ENCODE measurements at regions not wholly inside any gene's neighbourhood (a gene's known extent, or its start where the extent isn't known, plus 50 kb on each side); places are given as distances from the start of the nearest gene placed in this dataset.

GRCh38 chr5:173715607-173716006 is 99.2 kb upstream of the BOD1 start:
- Histone ChIP-seq H3K4me2 (ENCODE audit: low read depth, low read length) (no peak overlapping the region), H2AFZ (ENCODE audit: low read length) (no peak overlapping the region), H3K9ac (ENCODE audit: insufficient read depth, low read depth, low read length) (no peak overlapping the region), H3K4me1 (ENCODE audit: insufficient read depth, low read length) (peaks cover 44% of the 10 kb centered on the region), H3K36me3 (replicated peaks in 1 of 2; ENCODE audit: control insufficient read depth in 1 of 2, insufficient read depth in 2 of 2, low read length in 2 of 2) (no peaks in the 10 kb centered on the region), H3K27ac (ENCODE audit: extremely low read length, insufficient read depth, low read length) (no peak overlapping the region), H3K79me2 (ENCODE audit: insufficient read depth, low read length) (no peaks in the 10 kb centered on the region), H3K4me3 (replicated peaks in 1 of 3; ENCODE audit: insufficient read depth in 1 of 3, low read depth in 2 of 3, low read length in 3 of 3) (no peak overlapping the region), H3K9me3 (ENCODE audit: low read length) (no peaks in the 10 kb centered on the region), H3K27me3 (ENCODE audit: control insufficient read depth in 1 of 2, insufficient read depth in 2 of 2, low read length in 2 of 2) (no peaks in the 10 kb centered on the region), H4K20me1 (ENCODE audit: insufficient read depth, low read length) (no peaks in the 10 kb centered on the region)
- ChIA-PET POLR2A (interaction anchor here (1.8 kb wide), 1 partner anchor 9 kb away, joined by 5 read pairs; no protein-coding TSS in a partner anchor), CTCF (ENCODE audit: low intra/inter-chr PET ratio, low total read pairs) (no interaction called here)
- no peak for FAIRE-seq
- 76% methylated on average over 7 of the region's 7 CpGs for WGBS (ENCODE audit: low lambda C conversion rate)
- ATAC-seq, result no peak
- no TSS peak for BruUV-seq (replicated peaks)
- intact Hi-C loops (cut with micrococcal nuclease; ENCODE audit: unreplicated experiment) (no loop called here), in situ Hi-C loops (cut with HindIII; ENCODE audit: extremely low pct_ligation_motif_present, low pct_unique_long_range_greater_than_20kb) (no loop called here)
- DNase-seq (ENCODE audit: low spot score), result no peak
- TF ChIP-seq CEBPB (IDR thresholded peaks at IDR 0.05; ENCODE audit: borderline replicate concordance, low read depth, low read length), result peak; percentile 16; the same call in 1 of the 2 replicates
- TF ChIP-seq ZNF431 (CRISPR knock-in tag; IDR thresholded peaks at IDR 0.05; ENCODE audit: borderline replicate concordance, low read depth), result no peak
- TF ChIP-seq BHLHE40 (IDR thresholded peaks at IDR 0.05; ENCODE audit: low read length), result peak; percentile 75
- TF ChIP-seq KDM5B (CRISPR knock-in tag; IDR thresholded peaks at IDR 0.05; ENCODE audit: borderline replicate concordance), result no peak
- peak in 1 of 2 experiments; percentile 87; a peak in 2 of 4 replicates for TF ChIP-seq ATF4 (CRISPR knock-in tag; IDR thresholded peaks at IDR 0.05)

- Histone ChIP-seq H4K20me1 (ENCODE audit: insufficient read depth, low read length) (no peaks in the 10 kb centered on the region), H3K27ac (ENCODE audit: extremely low read length, insufficient read depth, low read length) (no peak overlapping the region), H3K9me3 (ENCODE audit: low read length) (no peaks in the 10 kb centered on the region), H3K9ac (ENCODE audit: insufficient read depth, low read depth, low read length) (no peak overlapping the region), H3K36me3 (replicated peaks in 1 of 2; ENCODE audit: control insufficient read depth in 1 of 2, insufficient read depth in 2 of 2, low read length in 2 of 2) (no peaks in the 10 kb centered on the region), H3K4me3 (replicated peaks in 1 of 3; ENCODE audit: insufficient read depth in 1 of 3, low read depth in 2 of 3, low read length in 3 of 3) (no peak overlapping the region), H3K4me1 (ENCODE audit: insufficient read depth, low read length) (peaks cover 50% of the 10 kb centered on the region), H3K79me2 (ENCODE audit: insufficient read depth, low read length) (no peaks in the 10 kb centered on the region), H3K27me3 (ENCODE audit: control insufficient read depth in 1 of 2, insufficient read depth in 2 of 2, low read length in 2 of 2) (no peaks in the 10 kb centered on the region), H2AFZ (ENCODE audit: low read length) (no peak overlapping the region), H3K4me2 (ENCODE audit: low read depth, low read length) (no peak overlapping the region)
- BruUV-seq (replicated peaks), result no TSS peak
- DNase-seq (ENCODE audit: low spot score) (no peak), ATAC-seq (no peak), FAIRE-seq (no peak)
- intact Hi-C loops (cut with micrococcal nuclease; ENCODE audit: unreplicated experiment), result no loop called here
- POLR2A ChIA-PET, result interaction anchor here (1.8 kb wide), 1 partner anchor 9 kb away, joined by 5 read pairs; no protein-coding TSS in a partner anchor
- 96% methylated on average over 10 of the region's 10 CpGs for WGBS (ENCODE audit: low lambda C conversion rate)
- in situ Hi-C loops (cut with HindIII; ENCODE audit: extremely low pct_ligation_motif_present, low pct_unique_long_range_greater_than_20kb), result no loop called here
- CTCF ChIA-PET (ENCODE audit: low intra/inter-chr PET ratio, low total read pairs), result no interaction called here
- TF ChIP-seq MED8 (CRISPR knock-in tag; IDR thresholded peaks at IDR 0.05; ENCODE audit: insufficient replicate concordance) (no peak), KMT2A (CRISPR knock-in tag; IDR thresholded peaks at IDR 0.05) (no peak), ZNF431 (CRISPR knock-in tag; IDR thresholded peaks at IDR 0.05; ENCODE audit: borderline replicate concordance, low read depth) (no peak), NFIC (IDR thresholded peaks at IDR 0.05; ENCODE audit: low read length) (no peak), ZNF281 (CRISPR knock-in tag; IDR thresholded peaks at IDR 0.05; ENCODE audit: borderline replicate concordance) (no peak), HIC2 (CRISPR knock-in tag; IDR thresholded peaks at IDR 0.05; ENCODE audit: low read depth) (no peak), ZNF772 (CRISPR knock-in tag; IDR thresholded peaks at IDR 0.05) (no peak), MEIS1 (CRISPR knock-in tag; IDR thresholded peaks at IDR 0.05; ENCODE audit: borderline replicate concordance) (no peak)
Measured at GRCh38 chr5:173716058-173716682, 99.7 kb upstream of the BOD1 start.

All from HepG2 (cell line).